ENCODE measurements at regions not wholly inside any gene's neighbourhood (a gene's known extent, or its start where the extent isn't known, plus 50 kb on each side); places are given as distances from the start of the nearest gene placed in this dataset.

DNA sequence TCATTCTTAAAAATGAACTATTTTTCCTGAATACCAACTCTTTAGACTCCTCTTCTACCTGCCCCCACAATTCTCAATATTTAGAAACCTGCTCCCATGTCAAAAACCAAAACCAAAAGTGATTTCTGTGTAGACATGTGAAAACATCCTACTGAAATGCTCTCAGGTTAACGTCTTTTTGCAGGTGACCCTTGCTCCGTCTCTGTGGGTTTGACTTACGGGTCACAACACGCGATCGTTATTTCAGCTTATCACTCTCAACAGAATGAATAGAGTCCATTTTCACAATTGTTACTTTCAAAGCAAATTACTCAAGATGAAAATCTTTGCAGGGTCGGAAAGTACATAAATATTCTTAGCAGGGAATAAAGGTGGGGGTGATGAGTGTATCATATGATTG, 456.3 kb upstream of the SGCD start:
- FAIRE-seq, result no peak

DNA sequence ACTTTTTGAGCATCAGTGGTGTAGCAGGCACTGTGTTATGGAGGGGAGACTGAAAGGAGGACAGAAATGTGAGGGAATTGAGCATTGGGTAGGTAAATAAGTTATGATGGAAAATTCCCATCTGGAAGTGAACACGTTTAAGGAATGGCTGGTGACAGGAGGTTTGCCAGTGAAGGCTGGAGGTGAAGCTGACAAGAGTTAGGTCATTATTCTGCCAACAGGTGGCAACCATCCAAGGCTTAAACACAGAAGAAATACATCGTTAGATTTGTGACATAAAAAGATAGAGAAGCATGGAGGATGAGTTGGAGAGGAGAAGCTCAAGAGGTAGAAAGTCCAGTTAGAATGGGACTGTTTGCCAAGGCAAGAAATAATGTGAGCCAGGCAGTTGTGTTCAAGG, 455.3 kb upstream of the SGCD start:
- FAIRE-seq, result no peak

DNA sequence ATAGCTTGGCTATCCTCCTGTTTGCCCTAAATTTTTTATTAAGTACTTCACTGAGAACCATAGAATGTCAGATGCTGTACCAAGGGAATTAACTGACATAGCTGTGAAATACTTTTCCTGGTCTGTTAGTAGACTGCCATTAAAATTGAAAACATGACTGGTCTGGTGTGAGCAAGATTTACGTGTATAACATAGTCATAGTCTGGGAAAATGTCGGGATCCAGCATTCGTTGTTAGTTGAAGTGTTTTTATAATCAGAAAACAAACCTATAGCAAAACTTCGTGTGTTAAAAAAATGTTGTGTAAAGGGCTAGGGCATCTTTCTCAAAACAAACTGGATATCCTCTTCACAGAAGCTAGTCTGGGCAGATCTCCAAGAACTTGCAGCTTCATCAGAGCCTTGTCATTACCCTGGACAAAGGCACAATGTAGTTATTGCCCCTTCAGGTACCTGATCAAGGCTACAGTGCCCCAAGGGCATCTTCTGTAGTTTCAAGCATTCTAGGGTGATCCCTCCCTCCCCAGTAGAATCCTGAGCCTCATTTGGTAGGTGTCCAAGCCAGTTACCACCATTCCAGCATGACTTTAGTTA, 454.2 kb upstream of the SGCD start:
- no peak for FAIRE-seq

DNA sequence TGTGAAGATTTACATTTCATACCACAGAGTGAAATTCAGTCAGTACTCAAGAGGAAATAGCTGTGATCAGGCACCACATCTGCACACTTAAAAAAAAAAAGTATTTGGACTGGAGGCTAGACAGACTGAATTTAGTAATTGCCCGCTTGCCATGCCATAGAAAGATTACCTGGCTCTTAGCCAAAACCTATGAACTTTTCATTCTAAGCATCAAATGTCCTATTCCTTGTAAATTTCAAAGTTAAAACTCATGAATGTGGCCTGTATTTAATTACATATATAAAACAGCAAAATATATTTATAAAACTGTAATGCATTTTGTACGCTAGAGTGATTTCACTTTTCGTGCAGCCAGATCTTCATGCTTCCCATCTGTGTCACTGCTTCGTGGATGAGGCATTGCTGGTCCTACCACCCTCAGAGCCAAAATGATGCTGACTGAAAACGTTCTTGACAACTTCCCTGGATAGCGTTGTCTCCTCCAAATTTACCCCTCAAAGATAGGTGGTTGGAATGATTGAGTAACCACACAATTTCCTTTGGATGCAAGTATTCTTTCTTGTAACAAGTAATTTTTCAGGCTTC, 447.9 kb upstream of the SGCD start:
- FAIRE-seq, result no peak

DNA sequence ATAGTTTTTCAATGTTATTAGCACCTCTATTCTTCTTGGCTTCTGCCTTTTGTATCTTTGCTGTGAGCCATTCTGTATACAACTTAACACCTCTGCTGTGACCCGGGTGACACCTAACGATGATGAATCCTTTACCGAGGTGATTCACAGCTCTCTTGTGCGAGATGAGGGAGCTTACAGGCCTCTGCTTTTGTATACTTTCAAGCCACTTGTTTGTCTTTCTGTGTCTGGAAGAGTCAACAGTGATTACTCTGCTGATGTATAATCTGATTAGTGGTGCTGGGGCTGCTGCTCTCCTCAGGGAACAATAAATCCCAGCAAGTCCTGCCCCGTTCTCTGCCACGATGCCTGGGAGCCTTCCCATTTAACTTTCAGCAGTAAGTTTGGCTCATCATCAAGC, 442.9 kb upstream of the SGCD start:
- FAIRE-seq, result no peak

DNA sequence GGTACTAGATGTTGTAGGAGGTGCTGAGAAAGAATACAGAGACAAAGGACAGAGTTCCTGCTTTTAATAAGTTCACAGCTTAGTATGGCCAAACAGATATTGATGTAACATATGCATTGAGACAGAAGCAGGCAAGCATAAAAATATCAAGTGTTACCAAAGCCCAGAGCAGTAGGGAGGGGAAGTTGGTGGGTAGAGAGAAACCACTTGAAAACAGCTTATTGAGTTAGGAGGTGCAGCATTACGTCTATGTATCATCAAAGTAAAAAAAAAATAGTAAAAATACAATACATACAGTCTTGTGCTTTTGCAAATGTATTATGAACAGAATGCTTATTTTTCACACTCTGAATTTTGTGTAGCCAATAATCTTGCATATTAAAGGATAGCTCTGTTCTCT, 441.8 kb upstream of the SGCD start:
- FAIRE-seq, result no peak

DNA sequence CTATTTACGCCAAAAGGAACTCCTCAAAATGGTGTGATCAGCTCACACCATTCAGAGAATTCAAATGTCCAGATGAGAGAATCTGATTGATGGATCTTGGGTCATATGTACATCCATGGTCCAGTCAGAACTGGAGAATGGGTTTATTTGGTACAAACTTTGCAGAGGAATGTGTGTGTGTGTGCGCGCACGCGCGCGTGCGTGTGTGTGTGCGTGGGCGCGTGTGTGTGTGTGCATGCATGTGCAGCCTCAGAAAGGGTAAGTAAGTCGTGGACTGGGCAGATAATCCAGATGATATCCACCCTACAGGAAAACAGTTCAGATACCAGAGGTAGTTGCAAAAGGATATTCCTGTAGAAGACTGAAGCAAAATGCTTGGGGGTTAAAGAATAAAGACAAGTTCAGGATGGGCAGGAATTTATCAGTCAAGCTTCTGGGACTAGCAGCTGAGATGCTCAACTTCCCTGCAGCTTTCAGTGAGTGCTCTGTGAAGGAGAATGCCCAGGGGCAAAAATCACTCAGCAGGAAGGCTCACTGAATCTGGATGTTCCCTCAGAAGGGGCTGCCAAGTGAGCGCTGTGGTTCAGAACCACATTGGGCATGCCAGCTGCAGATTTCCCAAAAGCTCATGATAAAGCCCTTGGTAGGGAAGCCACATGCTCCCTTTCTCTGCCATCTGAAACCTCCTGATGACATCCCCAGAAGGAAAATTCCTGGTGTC, 440.5 kb upstream of the SGCD start:
- no peak for FAIRE-seq

DNA sequence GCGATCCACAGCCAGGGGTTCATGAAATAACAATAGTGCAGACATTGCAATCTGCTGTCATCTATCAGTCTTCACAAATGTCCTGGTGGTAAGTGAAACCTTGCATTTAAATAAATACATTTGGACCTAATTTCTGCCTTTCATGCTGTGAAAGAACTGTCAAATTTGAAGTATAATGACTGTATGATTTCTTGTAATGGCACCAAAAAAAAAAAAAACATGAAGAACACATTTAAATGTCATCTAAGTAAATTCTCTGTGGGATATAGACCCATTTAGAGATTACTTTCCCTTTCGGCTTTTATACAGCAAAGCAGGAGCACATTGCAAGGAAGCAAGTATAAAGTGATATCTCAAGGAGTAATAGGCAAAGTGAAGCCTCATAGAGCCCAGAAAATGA, 431.5 kb upstream of the SGCD start:
- no peak for FAIRE-seq

DNA sequence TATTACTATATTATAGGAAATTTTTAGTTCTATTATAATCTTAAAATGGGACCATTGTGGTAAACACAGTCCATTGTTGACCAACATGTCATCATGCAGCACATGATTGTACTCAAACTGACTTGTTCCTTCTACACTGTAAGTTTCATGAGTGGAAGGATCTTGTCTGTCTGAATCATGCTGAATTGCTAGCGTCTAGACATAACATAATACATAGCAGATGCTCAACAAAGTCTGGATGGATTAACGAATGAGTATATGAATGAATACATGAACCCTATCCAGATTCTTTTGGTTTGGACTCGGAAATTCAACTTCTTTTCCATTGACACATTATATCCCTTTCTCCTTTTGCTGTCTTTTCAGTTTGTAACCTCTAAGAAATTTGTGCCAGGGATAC, 429.2 kb upstream of the SGCD start:
- no peak for FAIRE-seq

DNA sequence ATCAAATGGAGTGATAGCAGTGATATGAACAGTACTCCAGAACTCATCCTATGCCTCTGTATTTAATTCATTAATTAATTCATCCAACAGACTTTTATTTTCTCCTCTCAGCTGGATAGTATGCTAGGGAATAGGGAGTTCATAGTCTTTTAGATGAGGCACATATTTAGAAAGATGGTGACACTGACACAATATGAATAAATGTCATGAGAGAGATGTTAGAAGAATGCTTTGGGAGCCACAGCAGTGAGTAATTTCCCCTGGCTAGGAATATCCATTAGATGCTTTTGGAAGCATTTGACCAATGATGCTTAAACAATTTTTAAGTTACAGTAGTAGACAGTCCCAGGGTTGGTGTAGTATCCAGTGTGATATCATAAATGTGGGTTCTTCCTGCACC, 428.7 kb upstream of the SGCD start:
- FAIRE-seq, result no peak

DNA sequence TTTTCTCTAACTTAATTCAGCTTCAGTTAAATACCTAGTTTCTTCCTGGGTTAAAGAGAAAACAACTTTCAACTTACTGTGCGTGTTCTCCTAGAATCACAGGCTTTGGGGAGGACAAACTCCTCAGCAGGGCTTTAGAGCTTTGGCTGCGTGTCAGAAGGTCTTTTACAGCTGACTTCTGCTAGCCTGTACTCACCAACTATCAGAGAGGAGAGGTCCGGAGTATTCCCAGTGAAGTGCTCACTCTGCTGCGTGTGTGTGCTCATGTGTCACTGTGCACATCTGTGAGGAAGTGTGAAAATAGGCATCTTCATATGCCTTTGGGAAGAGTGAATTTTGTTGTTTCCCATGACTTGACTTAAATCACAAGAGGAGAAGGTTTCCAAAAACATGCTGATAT, 423.2 kb upstream of the SGCD start:
- no peak for FAIRE-seq

DNA sequence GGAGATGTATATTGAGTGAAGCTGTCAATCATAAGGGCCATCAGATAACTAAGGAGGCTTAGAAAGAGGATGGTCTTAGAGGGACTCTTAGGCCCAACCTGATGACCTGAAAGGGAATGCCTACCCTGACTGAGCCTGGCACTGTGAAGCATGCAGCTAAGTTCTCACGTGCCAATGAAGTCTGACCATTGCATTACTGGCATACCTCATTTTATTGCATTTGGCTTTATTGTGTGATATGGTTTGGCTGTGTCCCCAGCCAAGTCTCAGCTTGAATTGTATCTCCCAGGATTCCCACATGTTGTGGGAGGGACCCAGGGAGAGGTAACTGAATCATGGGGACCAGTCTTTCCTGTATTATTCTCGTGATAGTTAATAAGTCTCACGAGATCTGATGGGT, 421.6 kb upstream of the SGCD start:
- FAIRE-seq, result no peak

DNA sequence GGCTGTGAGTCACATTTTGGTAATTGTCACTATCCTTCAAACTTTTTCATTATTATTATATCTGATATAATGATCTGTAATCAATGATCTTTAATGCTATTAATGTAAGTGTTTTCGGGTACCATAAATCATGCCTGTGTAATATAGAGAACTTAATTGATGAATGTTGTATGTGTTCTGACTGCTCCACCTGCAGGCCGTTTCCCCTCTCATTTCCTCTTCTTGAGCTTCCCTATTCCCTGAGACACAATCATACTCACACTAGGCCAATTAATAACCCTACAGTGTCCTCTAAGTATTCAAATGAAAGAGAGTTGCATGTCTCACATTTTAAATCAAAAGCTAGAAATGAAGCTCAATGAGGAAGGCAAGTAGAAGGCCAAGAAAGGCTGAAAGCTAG, 420.9 kb upstream of the SGCD start:
- FAIRE-seq, result no peak

DNA sequence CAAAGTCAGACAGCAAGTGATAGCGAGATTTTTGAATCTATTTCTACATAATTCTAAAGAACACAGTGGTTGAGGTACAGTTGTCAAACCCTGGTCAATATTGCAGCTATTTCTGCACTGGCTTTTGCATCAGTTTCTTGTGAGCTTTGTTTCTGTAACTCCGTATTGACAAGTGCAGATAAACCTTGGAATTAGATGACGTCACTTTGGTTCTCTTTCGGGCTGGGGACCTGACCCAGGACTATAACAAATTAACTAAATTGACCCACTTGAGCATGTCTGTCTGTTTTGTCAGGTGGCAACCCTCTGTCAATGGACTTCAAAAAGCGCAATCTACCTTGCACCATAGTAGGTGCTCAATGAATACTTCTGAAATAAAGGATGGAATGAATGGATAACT, 418.4 kb upstream of the SGCD start:
- FAIRE-seq, result no peak

DNA sequence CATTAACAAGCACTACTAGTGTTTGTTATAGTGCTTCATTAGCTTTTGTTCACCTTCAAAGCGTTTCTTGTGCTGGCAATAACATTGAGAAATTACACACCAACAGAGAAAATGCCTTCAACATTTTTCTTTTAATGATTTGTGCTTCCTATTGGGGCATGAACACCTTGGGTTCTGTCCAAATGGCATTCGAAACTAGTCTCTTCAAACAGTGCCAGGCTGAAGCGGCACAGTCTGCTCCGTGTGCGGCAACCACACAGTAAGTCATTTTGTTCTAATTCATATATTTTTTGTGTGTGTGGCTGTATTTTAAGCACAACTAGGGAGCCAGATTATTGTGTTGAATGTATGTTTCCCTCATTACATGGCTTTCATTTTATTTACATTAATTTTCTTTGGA, 414.7 kb upstream of the SGCD start:
- no peak for FAIRE-seq

DNA sequence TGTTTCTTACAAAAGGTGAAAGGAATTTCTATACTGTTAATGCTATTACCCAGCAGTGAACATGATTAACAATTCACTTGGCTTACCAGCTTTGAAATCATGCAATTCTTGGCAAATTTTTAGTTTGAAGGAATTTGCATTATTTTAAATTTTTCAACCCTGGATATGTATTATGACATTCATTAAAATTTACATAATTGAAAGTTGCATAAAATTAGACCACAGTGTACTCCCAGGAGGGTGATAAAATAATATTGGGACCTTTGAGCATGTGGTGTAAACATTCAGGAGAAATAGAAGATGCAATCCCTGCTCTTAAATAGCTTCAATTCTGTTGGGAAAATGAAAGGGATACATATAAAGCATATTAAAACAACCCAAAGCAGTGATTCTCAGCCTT, 412.2 kb upstream of the SGCD start:
- FAIRE-seq, result no peak

DNA sequence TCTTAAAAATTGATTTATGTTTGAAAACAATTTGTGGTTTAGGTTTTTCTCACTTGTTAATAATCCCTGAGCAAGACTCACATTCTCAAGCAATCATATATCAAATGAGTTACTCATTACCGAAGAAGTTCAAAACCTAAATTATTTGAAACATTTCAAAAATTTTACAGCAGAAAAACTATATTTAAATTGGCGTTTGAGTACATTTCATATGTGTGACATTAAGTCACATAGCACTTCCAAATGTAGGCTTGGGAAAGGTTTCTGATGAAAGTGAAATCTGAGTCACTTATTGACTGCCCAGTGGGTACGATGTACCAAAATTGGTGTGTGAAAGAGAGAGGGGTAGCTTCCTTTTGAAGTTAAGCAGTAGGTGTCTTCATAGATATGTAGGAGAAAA, 411.4 kb upstream of the SGCD start:
- FAIRE-seq, result peak; percentile 8

DNA sequence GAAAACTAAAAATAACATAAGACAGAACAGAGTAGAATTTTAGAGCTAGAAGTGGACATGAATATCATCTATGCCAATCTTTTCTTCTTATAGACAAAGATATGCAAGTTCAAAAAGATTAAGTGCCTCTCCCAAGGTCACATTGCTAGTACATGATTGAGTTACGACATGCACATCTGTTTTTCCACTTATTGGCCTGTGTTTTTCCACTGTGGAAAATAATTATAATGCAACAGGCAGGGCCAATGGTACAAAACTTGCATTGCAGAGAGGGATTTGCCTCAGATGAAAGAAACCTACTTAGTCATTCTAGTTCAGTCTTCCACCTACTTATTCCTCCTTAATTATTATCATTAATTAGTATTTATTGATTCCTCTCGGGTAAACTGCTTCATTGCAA, 407.8 kb upstream of the SGCD start:
- FAIRE-seq, result no peak

DNA sequence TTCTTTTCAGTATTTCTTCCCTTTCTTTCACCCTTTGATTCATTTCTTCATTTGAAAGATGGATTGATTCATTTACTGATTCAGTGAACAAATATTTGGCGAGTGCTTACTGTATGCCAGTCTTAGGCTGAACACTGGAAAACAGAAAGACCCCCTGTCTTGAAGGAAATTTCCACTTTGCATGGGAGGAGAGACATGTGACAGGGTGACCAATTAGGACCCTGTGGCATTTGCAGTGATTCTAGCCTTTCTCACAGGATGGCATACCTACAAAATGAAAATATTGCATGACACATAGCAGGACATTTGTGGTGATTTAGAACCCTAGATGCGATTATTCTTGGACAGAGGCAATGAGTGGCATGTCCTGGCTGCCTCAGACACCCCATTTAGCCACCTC, 407.2 kb upstream of the SGCD start:
- no peak for FAIRE-seq

DNA sequence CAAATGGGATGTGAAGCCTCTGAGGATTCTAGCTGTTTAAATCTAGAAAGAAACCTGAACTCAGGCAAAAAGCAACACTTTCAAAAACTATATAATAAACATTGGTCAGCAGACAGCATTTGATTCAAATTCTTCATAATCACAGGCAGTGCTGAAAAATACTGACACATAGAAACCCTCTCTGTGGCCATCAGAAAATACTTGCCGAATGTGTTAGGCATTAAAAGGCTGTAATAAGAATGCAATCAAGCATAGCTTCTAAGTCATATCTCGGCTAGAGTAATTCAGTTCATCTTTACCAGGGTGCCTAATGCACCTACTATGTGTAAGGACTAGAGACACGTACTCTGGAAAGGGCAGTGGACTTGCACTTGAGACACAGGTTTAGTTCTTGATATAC, 405.3 kb upstream of the SGCD start:
- no peak for FAIRE-seq

DNA sequence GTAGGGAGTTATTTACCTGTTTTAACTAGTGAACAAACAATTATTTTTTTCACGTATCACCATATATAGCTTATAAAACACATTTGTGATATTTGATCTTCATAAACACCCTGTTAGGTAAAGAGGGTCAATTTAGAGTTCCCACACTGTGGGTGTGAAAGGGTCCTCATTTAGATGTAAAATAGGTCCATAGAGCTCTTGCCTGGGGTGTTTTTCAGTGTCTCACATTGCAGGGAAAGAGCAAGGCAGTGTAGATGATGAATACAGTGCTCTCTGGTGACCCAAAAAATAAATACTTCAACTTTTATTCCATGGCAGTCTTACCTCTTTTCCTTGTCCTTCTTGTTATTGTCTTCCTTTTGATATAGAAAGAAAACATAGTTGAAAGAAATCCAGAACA, 403.2 kb upstream of the SGCD start:
- no peak for FAIRE-seq

DNA sequence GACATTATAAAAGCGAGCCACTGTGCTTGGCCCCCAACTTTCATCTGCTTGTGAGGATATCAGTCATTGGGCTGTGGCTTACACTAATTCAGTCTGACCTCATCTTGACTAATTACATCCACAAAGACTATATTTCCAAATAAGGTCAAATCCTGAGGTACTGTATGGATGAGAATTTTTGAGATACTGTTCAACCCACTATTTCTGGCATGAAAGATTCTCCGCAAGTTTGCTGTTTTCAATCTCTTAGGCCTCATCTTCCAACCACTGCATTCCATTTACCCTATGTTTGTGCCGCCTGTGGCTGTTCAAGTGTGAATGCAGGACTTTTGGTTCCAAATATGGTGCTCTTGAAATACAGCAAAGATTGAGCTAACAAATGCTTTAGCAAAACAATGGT, 400.9 kb upstream of the SGCD start:
- no peak for FAIRE-seq

DNA sequence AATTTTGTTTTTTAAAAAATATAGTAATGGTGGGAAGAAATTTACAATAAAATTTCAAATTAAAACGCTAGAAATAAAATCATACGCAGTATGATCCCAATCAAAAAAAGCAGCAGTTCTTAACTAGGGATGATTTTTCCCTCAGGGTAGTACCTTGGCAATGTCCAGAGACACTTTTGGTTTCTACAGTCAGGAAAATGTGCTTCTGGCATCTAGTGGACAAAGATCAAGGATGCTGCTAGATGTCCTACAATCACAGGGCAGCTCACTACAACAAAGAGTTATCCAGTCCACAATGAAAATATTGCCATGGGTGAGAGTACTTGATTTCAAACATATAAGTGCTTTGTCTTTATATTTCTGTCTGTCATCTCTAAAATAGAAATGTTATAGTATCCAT, 400.2 kb upstream of the SGCD start:
- no peak for FAIRE-seq

DNA sequence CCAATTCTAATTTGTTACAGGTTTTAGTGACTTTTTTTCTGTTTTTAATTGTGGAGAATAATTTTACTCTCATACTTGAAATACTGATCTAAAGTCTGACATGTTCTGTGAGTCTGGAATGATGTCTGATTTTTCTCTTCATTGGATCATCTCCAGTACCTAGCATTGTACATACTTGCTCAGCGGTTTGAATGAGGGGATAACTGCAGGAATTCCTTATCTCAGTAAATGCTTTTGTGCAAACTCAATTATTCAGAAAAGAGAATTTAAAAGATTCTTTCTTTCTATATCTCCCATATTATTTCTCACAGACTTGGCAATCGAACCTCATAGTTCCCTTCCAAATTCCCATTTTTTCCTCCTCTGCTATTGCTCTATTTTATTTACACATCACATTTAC, 397.9 kb upstream of the SGCD start:
- FAIRE-seq, result no peak

DNA sequence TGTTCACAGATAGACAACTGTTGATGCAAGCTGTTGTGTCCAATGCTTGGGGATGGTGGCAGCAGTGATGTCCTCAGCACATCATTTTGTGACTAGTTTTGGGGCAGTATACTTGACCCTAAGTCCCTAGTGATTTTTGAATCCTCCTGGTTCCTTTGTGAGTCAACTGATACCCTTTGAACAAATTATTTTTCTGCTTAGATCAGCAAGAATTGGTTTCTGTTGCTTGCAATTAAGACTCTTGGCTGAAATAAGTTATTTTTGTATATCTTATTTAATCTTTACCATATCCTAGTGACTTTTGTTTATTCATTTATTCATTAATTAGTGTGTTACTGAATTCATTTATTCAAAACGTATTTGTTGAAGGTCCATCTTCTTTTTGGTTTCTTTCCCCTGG, 392.0 kb upstream of the SGCD start:
- no peak for FAIRE-seq

Data from endometrium (tissue), 2 donors.